Cardiac septum (tissue), 1 donor: ENCODE measurements at regions not wholly inside any gene's neighbourhood (a gene's known extent, or its start where the extent isn't known, plus 50 kb on each side); places are given as distances from the start of the nearest gene placed in this dataset.
"Not testable (repeated sequence)": the region's sequence is repeated elsewhere in the genome, so short reads cannot be mapped to it uniquely, and the experiment has no call there.

Source experiments
- DNase-seq: peaks from one replicate; pipeline ENCODE4 v3.0.0-alpha.2; 2020; ENCODE audit warnings: low spot score
- intact Hi-C: fragments of 100-400 bp; cut with DNase I; formaldehyde crosslinking; loops from one replicate; pipeline ENCODE4 v1.14.0; 2022
- donor health status: DM: no; HTN: no; CAD: no.

DNA sequence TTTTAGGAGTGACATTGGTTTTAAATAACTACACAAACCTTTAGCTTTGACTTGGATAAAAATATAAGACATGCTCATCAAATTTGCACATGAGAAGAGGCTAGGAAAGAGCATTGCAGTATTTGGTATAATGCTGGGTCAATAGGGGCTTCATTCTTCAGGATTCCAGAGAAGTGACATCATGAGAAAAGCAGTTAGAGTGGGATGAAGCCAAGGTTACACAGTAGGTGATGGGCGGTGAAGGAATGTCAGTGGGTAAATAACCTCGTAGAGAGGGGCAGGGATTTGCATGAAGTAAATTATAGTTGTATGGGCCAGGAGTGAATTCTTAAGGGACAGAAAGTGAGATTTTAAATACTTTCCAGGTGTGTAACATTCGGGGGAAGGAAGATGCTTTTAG is 216.2 kb downstream of the RFPL4B start:
- no peak for DNase-seq
- intact Hi-C loops: no loop called here

DNA sequence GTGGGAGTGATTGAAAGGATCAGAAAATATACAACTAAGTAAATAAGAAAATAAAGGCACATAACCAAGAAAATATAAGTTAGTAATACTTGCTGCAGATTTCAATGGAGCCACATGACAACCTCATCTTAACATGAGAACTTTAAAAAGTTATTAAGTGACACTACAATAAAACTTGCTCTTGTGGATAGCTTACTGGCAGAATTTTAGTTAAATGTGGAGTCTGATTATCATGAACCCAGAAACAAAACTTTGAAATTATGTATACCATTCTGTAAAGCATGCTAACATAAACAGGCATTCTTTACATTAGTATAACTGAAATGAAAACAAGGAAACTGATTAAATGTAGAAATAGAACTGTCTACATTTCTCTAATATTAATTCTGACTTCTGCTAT is 220.9 kb downstream of the RFPL4B start:
- DNase-seq: no peak
- intact Hi-C loops: no loop called here

DNA sequence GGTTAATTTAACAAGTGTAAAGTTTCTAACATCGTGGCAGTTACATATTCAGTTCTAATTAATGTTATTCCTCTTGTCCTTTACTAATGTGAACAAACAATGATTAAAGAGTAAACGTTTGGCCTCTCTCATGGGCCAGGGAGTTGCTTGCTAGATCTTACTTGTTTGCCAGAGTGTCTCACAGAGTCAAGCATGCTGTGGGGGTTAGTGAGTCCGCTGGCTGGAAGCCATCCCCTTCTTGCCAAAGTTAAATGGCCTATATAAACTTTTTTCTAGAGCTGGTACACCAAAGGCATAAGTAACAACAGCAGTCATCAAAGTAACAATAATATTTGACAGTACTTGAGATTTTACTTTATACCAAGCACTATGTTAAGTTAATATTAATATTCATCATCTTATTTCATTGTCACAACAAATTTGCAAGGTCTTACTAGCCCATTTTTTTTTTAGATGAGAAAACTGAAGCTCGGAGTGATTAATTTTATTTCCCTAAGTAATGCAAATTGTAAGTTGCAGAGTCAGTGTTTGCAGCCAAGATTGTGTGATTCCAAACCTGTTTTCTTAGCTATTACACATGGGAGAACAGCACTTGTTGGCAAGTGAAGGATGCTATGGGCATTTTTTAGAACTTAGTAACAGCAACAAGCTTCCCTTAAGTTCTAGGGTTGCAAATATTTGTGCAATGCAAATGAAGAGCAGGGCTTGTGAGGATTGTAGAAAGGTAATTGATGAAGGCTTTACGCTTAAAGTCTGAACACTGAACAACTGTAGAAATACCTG is 224.5 kb downstream of the RFPL4B start:
- intact Hi-C loops: no loop called here
- no peak for DNase-seq

DNA sequence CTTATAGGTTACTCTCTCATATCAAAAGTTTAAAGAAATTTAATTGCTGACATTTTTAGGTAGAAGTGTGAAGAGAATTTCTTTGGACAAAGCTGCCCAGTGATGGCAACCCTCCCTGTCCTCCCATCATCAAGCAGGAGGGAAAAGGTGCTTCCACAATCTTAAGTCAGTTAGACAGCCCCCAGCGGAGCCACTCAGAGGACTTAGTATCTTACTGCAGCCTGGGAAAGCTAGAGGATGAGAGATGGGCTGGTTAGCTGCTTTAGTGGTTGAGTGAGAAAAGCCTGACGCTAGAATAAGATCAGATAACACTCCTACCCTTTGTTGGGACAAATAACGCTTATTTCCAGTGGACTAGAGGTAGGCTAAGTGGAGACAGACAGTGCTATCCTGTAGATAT is 227.1 kb downstream of the RFPL4B start:
- DNase-seq: no peak
- intact Hi-C loops: no loop called here

DNA sequence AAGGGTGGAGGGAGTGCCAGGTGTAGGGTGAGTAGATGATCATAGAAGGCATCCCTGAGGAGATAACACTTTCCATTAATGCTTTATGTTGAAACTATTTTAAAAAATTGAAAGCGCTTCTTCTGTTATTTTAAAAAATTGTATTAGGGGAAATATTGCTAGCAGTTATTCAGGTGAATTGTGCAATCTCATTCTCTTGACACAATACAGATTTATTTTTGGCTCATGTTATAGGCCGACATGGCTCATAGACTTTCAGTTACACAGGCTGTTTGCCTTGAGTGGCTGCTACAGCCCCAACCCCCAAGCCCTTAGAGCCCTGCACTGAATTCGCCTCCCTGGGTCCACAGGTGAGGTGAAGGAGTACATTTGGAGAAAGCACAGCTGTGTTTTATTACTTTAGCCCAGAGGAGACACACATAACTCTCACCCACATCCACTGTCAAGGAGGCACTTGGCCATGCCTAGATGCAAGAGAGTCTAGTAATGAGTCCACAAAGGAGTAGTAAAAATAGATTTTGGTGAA is 228.2 kb downstream of the RFPL4B start:
- intact Hi-C loops: no loop called here
- DNase-seq: no peak

DNA sequence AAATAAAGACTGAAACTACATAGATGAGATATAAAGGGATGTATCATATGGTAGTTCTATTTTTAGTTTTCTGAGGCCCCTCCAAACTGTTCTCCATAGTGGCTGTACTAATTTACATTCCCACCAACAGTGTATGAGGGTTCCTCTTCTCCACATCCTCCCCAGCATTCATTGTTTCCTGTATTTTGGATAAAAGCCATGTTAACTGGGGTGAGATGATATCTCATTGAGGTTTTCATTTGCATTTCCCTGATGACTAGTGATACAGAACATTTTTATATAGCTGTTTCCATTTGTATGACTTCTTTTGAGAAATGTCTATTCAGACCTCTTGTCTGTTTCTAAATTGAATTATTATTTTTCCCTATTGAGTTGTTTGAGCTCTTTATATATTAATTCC is 229.3 kb downstream of the RFPL4B start:
- DNase-seq: no peak
- intact Hi-C loops: no loop called here

DNA sequence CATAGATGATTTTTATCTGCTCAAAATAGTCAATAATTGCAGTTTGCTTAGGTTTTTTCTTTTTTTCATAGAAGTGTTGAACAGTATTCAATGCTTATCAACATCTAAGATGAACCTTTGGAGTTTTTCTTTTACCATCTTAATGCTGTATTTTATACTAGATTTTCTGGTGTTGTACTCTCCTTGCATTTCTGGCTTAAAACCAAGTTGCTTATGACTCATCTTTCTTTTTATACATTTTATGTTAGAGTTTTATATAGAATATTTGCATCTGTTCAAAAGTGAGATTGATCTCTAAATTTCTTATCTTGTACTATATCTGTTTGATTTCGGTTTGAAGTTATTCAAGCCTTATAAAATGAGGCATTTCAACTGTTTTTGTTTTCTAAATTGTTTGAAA is 232.5 kb downstream of the RFPL4B start:
- no peak for DNase-seq
- intact Hi-C loops: no loop called here

DNA sequence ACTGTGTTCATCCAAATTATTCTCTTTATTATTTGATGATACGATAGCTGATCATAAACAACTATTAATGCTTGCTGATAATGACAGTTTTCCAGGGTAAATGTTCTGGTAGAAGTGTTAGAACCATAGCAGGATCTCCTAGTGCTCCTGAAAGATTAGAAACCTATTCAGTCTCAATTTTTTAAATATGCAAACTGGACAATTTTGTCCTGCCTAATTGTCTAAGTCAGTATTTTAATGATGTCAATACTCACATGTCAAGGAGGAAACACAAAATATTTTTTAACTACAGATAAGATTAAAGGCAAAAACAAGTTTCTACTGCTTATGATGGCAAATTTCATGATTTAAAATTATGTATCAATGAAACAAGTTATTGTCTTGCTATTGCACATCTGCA is 233.9 kb downstream of the RFPL4B start:
- no peak for DNase-seq
- intact Hi-C loops: no loop called here

DNA sequence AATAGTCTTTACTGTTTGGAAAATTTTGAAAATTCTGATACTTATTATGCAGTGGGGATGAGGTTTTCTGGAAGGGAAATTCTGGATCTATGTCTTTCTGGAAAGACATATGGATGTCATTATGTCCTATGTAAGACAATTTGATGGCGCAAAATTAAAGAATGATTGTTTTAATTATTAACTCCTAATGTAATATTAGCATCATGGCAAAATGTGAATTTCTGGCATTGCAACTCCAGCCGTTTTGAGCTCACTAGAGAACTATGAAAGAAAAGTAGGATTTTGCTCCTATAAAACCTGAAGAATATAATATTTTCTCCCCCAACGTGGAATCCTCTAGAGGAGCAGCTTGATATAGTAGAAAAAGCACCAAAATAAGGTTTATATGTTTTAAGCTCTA is 243.2 kb downstream of the RFPL4B start:
- no peak for DNase-seq
- intact Hi-C loops: no loop called here

DNA sequence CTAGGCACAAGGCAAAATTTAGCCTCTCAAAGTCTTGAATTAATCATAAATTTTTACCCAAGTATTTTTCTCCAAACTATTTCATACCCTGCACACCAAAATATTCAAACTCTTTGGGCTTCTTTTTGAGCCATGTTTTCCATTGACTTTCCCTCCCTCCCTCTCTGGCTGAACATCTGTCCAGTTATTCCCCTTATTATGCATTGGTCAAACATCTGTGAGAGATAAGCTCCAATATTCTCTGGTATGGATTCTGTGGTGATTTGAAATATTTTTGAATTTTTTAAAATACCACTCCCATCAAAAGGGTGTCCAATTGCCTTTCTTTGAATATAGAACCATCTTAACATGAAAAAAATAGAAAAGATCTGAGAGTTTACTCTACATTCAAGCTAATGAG is 244.2 kb downstream of the RFPL4B start:
- intact Hi-C loops: no loop called here

DNA sequence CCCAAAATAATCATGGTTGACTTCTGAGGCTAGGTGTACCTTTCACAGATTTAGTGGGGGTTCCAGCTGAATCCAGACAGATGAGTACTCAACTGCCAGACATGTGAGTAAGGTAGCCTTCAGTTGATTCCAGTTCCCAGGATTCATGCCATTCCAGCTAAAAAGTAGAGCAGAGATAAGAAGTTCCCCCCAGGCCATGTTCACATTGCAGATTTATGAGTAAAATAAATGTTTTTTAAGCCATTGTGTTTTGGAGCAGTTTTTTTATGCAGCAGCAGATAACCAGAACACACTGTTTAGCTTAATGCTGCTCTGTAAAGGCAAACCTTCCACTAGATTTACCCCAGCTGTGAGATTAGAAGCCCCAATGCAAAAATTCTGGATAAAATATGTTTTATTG is 245.0 kb downstream of the RFPL4B start:
- DNase-seq: no peak
- intact Hi-C loops: no loop called here

More for the DNA sequence above, 244.2 kb downstream of the RFPL4B start:
- no peak for DNase-seq

DNA sequence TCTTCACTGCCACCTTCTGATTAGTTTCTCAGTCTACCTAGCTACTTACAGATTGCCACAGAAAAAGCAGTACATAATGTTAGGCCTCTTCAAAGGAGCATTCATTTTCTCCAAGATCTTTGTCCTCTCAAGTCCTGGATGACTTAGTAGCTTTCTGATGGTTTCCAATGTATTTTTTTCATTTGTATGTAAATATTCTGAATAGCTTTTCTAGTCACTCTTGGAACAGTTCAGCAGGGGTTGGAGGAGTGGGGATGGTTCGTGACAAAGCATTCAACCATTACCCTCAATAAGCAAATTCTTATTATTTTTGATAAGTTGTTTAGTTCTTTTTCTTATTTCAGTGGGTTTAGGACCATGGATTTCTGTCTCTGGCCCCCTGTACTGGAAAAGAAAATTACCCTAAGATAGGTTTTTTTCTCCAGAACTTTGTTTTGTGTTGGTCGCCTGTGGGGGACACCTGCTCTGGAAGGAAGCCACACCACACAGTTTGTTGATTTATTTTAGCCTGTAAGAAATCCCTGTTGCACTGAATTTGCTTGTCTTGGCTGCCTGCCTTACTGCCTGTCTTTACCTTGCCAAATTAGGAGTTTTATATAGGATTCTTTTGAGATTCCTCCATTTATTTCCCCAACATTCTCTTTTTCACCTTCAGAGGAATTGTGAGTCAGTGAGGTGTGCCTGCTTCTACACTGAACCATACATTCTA is 247.9 kb downstream of the RFPL4B start:
- no peak for DNase-seq
- intact Hi-C loops: no loop called here

DNA sequence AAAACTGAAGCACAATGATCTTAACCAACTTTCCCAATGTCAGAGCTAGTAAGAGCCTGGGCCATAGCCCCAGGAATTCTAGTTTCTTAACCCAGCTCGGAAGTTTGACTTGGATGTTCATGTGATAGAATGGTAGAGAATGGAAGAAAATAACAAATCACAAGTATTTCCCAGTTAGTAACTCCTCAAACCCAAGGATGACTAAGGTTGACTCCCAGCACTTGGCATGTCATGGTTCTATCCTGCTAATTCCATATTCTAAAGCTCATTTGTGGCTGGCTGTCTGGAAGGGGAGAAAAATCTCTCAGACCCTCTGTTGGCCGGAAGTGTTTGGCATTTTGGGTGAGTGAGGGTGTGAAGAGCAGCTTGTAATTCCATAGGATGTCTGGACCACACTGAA is 248.7 kb downstream of the RFPL4B start:
- intact Hi-C loops: no loop called here
- no peak for DNase-seq

DNA sequence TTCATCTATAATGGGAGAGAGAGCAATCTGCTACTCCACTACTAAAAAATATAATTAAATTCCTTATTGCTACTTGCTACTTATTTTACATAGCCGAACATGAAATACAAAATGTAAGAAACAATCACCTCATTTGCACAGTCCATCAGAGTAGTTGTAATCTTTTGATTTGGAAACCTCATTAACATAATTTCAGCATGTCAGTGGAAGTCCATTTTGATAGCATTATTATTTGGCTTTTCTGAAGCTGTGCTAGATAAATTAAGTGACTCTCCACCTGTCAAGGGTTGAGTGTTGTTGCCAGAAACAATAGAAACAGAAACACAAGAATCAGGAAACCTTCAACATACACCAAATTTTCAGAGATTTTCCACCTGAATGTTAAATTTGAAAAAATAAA is 250.0 kb downstream of the RFPL4B start:
- no peak for DNase-seq
- intact Hi-C loops: no loop called here

DNA sequence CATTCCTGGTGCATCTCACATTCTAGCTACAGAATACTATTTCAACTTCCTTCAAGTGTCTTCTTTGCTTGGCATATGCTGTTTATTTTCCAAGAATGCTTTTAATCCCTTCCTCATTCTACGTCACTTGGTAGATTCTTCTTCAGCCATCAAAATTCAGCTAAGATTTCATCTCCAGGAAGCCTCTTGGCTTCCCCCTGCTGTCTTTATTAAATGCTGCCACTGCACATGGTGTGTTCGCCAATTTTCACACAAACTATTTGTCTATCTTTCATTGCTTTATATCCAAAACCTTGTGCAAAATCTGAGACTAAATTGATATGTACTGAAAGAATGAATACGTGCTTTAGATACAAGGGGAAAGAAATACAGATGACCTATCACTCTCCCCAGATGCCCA is 253.0 kb downstream of the RFPL4B start:
- intact Hi-C loops: no loop called here
- DNase-seq: no peak

DNA sequence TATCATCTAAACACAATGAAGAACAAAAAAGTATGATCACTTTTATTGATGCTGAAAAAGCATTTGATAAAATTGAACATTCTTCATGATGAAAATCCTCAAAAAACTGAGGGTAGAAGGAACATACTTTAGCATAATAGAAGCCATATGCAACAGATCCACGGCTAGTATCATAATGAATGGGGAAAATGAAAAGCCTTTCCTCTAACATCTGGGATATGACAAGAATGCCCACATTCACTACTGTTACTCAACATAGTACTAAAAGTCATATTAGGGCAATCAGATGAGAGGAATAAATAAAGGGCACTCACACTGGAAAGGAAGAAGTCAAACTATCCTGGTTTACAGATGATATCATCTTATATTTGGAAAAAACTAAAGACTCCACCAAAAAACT is 256.6 kb downstream of the RFPL4B start:
- intact Hi-C loops: no loop called here
- no peak for DNase-seq

DNA sequence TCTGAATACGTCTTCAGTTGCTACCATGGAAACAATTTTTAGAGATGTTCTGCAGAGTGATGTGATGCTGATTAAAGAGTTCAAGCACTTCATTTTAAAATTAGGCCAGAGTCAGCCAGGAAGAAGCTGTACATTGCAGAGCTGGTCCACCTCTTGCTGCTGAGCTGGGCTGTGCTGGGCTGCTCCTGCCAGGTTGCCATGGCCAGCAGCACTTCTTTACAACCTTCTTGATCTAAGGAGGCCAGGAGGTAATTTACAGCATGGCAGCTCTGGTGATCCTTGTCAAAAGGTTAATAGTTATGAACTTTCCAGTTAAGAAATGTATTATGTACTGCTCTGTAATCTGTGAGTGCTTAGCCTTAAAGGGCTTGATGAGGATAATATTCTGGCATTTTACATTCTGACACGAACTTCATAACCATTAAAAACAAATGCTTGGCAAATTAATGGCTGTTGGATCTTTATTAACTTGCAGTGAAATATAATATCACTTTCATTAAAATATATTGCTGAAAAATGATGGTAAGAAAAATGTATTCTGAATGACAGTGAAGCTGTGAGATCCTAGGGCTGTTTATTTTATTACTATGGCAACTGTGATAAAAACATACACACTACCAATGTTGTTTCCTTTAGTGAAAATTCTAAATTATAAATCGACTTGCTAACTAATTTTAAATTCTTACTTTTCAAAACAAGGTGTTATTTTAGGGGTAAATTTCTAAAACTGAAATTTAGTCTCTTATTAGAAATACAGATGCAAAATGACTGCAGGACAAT is 259.7 kb downstream of the RFPL4B start:
- no peak for DNase-seq
- intact Hi-C loops: no loop called here

DNA sequence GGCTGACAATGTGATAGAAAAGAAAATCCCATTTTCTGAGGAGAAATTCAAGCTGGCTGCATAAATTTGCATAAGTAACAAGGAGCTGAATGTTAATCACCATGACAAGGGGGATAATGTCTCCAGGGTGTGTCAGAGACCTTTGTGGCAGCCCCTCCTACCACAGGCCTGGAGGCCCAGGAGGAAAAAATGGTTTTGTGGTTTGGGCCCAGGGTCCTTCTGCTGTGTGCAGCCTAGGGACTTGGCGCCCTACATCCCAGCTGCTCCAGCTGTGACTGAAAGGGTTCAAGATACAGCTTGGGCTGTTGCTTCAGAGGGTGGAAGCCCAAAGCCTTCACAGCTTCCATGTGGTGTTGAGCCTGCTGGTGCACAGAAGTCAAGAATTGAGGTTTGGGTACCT is 261.8 kb downstream of the RFPL4B start:
- DNase-seq, intact Hi-C loops: not testable (repeated sequence)

DNA sequence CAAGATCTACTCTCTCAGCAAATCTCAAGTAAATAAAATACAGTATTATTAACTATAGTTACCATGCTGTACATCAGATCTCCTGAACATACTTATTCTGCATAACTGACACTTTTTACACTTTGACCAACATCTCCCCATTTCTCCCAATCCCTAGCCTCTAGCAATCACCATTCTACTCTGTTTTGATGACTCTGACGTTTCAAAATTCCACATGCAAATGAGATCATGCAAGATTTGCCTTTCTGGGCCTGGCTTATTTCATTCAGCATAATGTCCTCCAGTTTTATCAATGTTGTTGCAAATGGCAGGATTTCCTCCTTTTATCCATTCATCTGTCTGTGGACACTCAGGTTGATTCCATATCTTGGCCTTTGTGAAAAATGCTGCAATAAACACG is 266.3 kb downstream of the RFPL4B start:
- intact Hi-C loops: no loop called here
- DNase-seq: no peak

DNA sequence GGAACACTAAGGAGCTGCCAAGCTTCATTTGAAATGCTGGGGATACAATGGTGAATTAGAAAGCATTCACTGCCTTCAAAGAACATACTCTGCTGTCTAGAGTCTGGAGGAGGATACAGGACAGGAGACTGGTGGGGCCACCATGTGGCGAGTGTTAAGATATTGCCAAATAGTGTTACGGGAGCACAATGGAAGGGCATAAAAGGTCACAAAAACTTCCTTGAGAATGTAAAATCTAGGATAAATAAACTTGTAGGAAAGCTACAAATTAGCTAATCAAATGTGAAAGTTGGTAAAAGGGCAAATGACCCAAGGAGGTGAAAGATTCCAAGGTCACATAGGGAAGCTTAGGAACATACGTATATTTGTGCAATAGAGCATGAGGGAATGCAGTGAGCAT is 271.7 kb downstream of the RFPL4B start:
- intact Hi-C loops: no loop called here
- no peak for DNase-seq
